HG03097 (cell line): ENCODE measurements at regions not wholly inside any gene's neighbourhood (a gene's known extent, or its start where the extent isn't known, plus 50 kb on each side); places are given as distances from the start of the nearest gene placed in this dataset.

Experiments used
- ATAC-seq: cut with Tn5 transposase; IDR thresholded peaks from one replicate; pipeline ENCODE4 v1.9.1; 2021; ENCODE audit not compliant: unreplicated experiment, low FRiP score

- ATAC-seq: no peak
These were observed 407.1 kb downstream of the MED10 start for GRCh38 chr5:5971203-5971602.

- no peak for ATAC-seq
These were observed 408.3 kb downstream of the MED10 start for GRCh38 chr5:5969942-5970483.

- no peak for ATAC-seq
These were observed 409.4 kb downstream of the MED10 start for GRCh38 chr5:5968981-5969380.

- no peak for ATAC-seq
These were observed 410.4 kb downstream of the MED10 start for GRCh38 chr5:5967944-5968343.

- ATAC-seq: no peak
These were observed 411.0 kb downstream of the MED10 start for GRCh38 chr5:5967373-5967772.

GRCh38 chr5:5965132-5965531 is 413.2 kb downstream of the MED10 start:
- no peak for ATAC-seq

GRCh38 chr5:5964347-5964746 is 414.0 kb downstream of the MED10 start:
- no peak for ATAC-seq

GRCh38 chr5:5957737-5958136 is 420.6 kb downstream of the MED10 start:
- ATAC-seq: no peak

GRCh38 chr5:5954275-5954598 is 424.1 kb downstream of the MED10 start:
- ATAC-seq: no peak

GRCh38 chr5:5953584-5954274 is 424.6 kb downstream of the MED10 start:
- no peak for ATAC-seq

GRCh38 chr5:5951953-5952352 is 426.4 kb downstream of the MED10 start:
- ATAC-seq: no peak

GRCh38 chr5:5950658-5951057 is 427.7 kb downstream of the MED10 start:
- no peak for ATAC-seq

GRCh38 chr5:5941486-5941885 is 436.9 kb downstream of the MED10 start:
- no peak for ATAC-seq

- ATAC-seq: no peak
These were observed 438.5 kb downstream of the MED10 start for GRCh38 chr5:5939759-5940370.

- ATAC-seq: no peak
These were observed 444.7 kb downstream of the MED10 start for GRCh38 chr5:5933651-5934050.

- ATAC-seq: no peak
These were observed 445.5 kb downstream of the MED10 start for GRCh38 chr5:5932824-5933223.

GRCh38 chr5:5930561-5930960 is 447.8 kb downstream of the MED10 start:
- ATAC-seq: no peak

GRCh38 chr5:5929291-5930020 is 448.9 kb downstream of the MED10 start:
- ATAC-seq: no peak

GRCh38 chr5:5925191-5925590 is 453.2 kb downstream of the MED10 start:
- no peak for ATAC-seq

- ATAC-seq: no peak
These were observed 458.9 kb downstream of the MED10 start for GRCh38 chr5:5919411-5919810.

GRCh38 chr5:5906778-5907177 is 471.6 kb downstream of the MED10 start:
- ATAC-seq: no peak

- no peak for ATAC-seq
These were observed 473.2 kb downstream of the MED10 start for GRCh38 chr5:5905186-5905585.
